Lower leg skin (tissue), 4 donors: ENCODE measurements at regions not wholly inside any gene's neighbourhood (a gene's known extent, or its start where the extent isn't known, plus 50 kb on each side); places are given as distances from the start of the nearest gene placed in this dataset.
"Not testable (repeated sequence)": the region's sequence is repeated elsewhere in the genome, so short reads cannot be mapped to it uniquely, and the experiment has no call there.

Experiments
- DNase-seq, 2 donors: peaks; one replicate each; pipeline ENCODE4 v3.0.0-alpha.2; 2019; ENCODE audit warnings: low spot score in 2 of 2
- H3K4me3 ChIP-seq: fragments of 200-600 bp; sonication (generic); 2 replicates; pipeline ENCODE4 v1.5.1; 2017; ENCODE audit warnings: mild to moderate bottlenecking, low read depth; ENCODE audit not compliant: poor library complexity, severe bottlenecking
- POLR2A ChIP-seq, 2 donors: fragments of 450-650 bp; IDR thresholded peaks; one replicate each; pipeline ENCODE4 v1.6.1; 2016 to 2017; ENCODE audit warnings: antibody characterized with exemption in 2 of 2, mild to moderate bottlenecking in 1 of 2, moderate library complexity in 1 of 2
- WGBS, 2 donors: methylation state at CpG; one replicate each; pipeline ENCODE4 v1.1.5; 2018; 5-methylcytosine and 5-hydroxymethylcytosine counted together
- intact Hi-C: fragments of 100-400 bp; cut with DNase I; formaldehyde crosslinking; loops from one replicate; pipeline ENCODE4 v1.15.0; 2023; ENCODE audit warnings: low total_unique reads
- TF ChIP-seq, protein P1 (sequence below), 3 donors: fragments of 450-650 bp; IDR thresholded peaks; one replicate each; pipeline ENCODE4 v1.5.1; 2016; ENCODE audit warnings: antibody characterized with exemption in 3 of 3, mild to moderate bottlenecking in 3 of 3, moderate library complexity in 2 of 3

DNA sequence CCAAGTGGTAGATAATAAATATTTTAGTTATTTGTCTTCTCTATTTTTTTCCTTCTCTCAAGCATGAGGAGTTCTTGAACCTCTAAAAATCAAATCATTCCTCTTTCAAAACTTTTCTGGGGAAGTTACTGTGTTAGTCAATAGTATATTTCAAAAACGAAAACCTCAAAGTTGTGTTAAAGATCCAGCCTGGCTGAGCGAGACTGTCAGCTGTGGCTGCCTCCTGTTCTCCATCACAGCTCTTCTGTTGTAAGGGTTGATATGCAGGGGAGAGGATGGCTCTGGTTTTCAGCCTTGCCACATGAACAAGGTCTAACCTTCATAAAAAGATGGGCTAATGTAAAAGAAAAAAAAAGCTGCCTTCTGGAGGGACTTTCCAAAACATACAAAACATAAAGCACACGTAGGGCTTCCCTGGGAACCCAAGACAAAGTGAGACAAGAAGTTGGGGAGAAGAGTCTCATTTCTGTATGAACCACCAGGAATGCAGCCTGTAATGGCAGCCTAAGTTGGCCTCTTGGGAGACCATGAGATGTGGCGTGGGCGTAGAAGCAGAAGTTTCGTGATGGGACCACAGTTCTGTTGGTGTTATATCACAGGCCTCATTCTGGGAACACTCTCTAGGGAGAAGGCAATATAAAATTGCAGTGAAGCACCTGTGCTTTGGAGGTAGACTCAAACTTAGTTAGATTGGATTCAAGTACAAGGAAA, 77.9 kb upstream of the FHIP2A start:
- 80 to 85% methylated on average over 6 of the region's 6 CpGs for WGBS, 2 donors
- no peak for DNase-seq
- no peak overlapping the region for H3K4me3 ChIP-seq
- TF ChIP-seq POLR2A (IDR thresholded peaks at IDR 0.05), result no peak
- TF ChIP-seq, protein P1, sequence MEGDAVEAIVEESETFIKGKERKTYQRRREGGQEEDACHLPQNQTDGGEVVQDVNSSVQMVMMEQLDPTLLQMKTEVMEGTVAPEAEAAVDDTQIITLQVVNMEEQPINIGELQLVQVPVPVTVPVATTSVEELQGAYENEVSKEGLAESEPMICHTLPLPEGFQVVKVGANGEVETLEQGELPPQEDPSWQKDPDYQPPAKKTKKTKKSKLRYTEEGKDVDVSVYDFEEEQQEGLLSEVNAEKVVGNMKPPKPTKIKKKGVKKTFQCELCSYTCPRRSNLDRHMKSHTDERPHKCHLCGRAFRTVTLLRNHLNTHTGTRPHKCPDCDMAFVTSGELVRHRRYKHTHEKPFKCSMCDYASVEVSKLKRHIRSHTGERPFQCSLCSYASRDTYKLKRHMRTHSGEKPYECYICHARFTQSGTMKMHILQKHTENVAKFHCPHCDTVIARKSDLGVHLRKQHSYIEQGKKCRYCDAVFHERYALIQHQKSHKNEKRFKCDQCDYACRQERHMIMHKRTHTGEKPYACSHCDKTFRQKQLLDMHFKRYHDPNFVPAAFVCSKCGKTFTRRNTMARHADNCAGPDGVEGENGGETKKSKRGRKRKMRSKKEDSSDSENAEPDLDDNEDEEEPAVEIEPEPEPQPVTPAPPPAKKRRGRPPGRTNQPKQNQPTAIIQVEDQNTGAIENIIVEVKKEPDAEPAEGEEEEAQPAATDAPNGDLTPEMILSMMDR (IDR thresholded peaks at IDR 0.05), result no peak
- intact Hi-C loops, result no loop called here

DNA sequence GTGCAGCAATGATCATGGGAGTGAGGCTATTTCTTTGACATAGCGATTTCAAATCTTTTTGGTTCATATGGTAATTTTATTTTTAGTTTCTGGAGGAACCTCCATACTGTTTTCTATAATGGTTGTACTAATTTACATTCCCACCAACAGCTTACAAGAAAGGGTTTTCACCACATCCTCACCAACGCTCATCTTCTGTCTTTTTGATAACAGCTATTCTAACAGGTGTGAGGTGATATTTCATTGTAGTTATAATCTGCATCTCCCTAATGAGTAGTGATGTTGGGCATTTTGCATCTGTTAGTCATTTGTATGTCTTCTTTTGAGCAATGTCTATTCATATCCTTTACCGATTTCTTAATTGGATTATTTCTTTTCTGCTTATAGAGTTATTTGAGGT, 75.0 kb upstream of the FHIP2A start:
- no peak for DNase-seq
- no peak for TF ChIP-seq POLR2A (IDR thresholded peaks at IDR 0.05)
- TF ChIP-seq, protein P1 (IDR thresholded peaks at IDR 0.05), result no peak
- 95 to 96% methylated on average over 3 of the region's 3 CpGs for WGBS, 2 donors
- H3K4me3 ChIP-seq, result no peak overlapping the region
- intact Hi-C loops, result no loop called here

DNA sequence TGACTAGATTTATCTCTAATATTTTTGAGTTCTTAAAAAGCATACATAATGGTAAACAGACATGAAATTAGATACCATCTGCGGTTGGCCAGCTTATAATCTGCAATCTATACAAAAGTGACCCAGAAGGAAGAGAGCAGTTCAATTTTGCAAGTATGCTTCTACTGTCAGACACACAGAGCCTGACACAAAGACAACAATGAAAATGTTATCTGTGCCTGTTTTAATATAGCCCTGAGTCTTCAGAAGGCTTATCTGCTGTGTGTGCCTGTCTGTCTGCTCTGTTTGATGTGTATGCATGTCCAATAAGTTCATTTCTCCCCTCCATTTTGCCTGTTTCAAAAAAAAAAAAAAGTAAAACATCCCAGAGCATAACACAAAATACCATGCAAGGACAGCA, 73.3 kb upstream of the FHIP2A start:
- DNase-seq, result no peak
- no peak overlapping the region for H3K4me3 ChIP-seq
- WGBS, 2 donors, result 84 to 93% methylated on average over 1 of the region's 1 CpG
- intact Hi-C loops, result no loop called here
- TF ChIP-seq POLR2A (IDR thresholded peaks at IDR 0.05), result no peak

DNA sequence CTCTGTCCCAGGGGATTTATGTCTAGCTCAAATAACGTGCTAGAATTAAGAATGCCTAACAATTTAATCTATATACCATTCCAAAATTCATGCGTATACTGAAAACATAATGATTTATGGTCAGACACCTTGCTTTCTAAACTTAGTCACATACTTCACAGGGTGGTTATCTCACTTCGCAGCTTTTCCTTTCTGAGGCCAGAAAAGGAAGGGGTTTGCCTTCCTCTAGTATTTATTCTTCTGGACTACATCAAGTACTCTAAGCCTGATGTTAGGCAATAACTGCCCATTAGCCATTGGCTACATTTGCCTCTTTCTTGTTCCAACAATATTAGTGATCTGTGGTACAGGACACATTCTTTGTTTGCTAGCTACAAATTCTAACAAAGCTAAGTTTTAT, 72.6 kb upstream of the FHIP2A start:
- intact Hi-C loops, result no loop called here
- no peak overlapping the region for H3K4me3 ChIP-seq
- DNase-seq, result no peak
- 70 to 73% methylated on average over 3 of the region's 3 CpGs for WGBS, 2 donors
- TF ChIP-seq POLR2A (IDR thresholded peaks at IDR 0.05), result no peak

DNA sequence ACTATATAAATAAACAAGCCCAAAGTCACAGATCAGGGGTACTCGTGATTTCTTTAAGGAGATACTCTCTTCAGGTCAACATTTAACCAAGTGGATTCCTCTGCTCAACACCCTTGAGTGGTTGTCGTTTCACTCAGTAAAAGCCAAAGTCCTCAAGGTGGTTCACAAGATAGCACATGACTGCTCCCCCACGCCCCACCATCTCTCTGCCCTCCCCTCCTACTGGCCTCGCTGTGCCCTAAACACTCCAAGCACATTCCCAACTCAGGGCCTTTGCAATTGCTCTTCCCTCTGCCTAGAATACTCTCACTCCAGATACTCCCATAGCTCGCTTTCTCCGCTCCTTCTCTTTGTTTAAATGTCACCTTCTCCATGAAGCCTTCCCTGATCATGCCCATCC, 72.1 kb upstream of the FHIP2A start:
- WGBS, 2 donors, result 79 to 82% methylated on average over 6 of the region's 6 CpGs
- H3K4me3 ChIP-seq, result no peak overlapping the region
- TF ChIP-seq, protein P1 (IDR thresholded peaks at IDR 0.05), result no peak
- no peak for TF ChIP-seq POLR2A (IDR thresholded peaks at IDR 0.05)
- intact Hi-C loops, result no loop called here
- DNase-seq, result no peak

DNA sequence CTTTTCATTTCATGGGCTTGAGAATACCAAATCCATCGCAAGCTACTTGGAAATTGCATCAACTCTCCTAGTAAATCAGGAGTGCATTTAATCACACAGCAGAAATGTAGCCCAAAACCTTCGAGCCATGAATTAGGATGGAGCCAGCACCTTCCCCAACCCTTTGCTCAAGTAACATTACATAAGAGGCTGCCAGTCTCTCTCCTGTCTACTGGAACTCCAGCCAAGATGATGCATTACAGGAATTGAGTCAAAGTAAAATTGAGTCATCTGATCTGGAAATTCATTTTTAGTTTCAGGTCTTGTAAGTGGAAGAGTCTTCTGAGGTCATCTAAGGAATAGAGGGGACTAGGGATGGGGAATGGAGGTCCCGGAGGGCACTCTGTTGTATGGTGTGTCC, 69.7 kb upstream of the FHIP2A start:
- 73 to 83% methylated on average over 3 of the region's 3 CpGs for WGBS, 2 donors
- intact Hi-C loops, result no loop called here
- H3K4me3 ChIP-seq, result no peak overlapping the region
- DNase-seq, result no peak
- TF ChIP-seq POLR2A (IDR thresholded peaks at IDR 0.05), result no peak
- TF ChIP-seq, protein P1 (IDR thresholded peaks at IDR 0.05), result no peak

DNA sequence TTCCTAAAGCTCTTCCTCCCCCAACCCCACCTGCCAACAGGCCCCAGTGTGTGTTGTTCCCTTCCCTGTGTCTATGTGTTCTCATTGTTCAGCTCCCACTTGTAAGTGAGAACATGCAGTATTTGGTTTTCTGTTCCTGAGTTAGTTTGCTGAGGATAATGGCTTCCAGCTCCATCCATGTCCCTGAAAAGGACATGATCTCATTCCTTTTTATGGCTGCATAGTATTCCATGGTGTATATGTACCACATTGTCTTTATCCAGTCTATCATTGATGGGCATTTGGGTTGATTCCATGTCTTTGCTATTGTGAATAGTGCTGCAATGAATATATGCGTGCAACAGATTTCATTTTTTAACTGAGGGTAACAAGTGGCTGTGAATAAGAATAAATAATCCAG, 69.0 kb upstream of the FHIP2A start:
- DNase-seq, intact Hi-C loops, H3K4me3 ChIP-seq: not testable (repeated sequence)
- WGBS, 2 donors, result 96 to 100% methylated on average over 1 of the region's 1 CpG
